Liver (tissue), 8 donors: ENCODE measurements at regions not wholly inside any gene's neighbourhood (a gene's known extent, or its start where the extent isn't known, plus 50 kb on each side); places are given as distances from the start of the nearest gene placed in this dataset.

ENCODE experiments used
- DNase-seq: peaks from one replicate; pipeline ENCODE4 v3.0.0-alpha.2; 2017; ENCODE audit warnings: low spot score
- H3K27ac ChIP-seq, 2 donors: one replicate each; pipeline ENCODE4 v1.7.0; 2013; ENCODE audit warnings: inconsistent platforms in 2 of 2, low read length in 2 of 2, control low read depth in 1 of 2, low read depth in 1 of 2, mild to moderate bottlenecking in 1 of 2
- H3K27me3 ChIP-seq, 4 donors: one replicate each; pipeline versions ENCODE4 v1.6.1 to v1.7.0; 2013; ENCODE audit warnings: low read length in 3 of 4, inconsistent platforms in 1 of 4, mild to moderate bottlenecking in 1 of 4, moderate library complexity in 1 of 4; ENCODE audit not compliant: control insufficient read depth in 4 of 4, insufficient read depth in 4 of 4
- H3K36me3 ChIP-seq, 4 donors: one replicate each; pipeline versions ENCODE4 v1.6.1 to v1.7.0; 2013; ENCODE audit warnings: low read length in 3 of 4, mild to moderate bottlenecking in 3 of 4, low read depth in 1 of 4, moderate library complexity in 1 of 4; ENCODE audit not compliant: control insufficient read depth in 4 of 4, insufficient read depth in 3 of 4
- H3K4me1 ChIP-seq, 4 donors: one replicate each; pipeline versions ENCODE4 v1.6.1 to v1.7.0; 2013; ENCODE audit warnings: low read length in 3 of 4, mild to moderate bottlenecking in 3 of 4, moderate library complexity in 1 of 4; ENCODE audit not compliant: control insufficient read depth in 4 of 4, insufficient read depth in 4 of 4
- H3K4me3 ChIP-seq, 3 donors: one replicate each; pipeline versions ENCODE4 v1.6.1 to v1.7.0; 2013; ENCODE audit warnings: low read length in 3 of 3, control low read depth in 1 of 3, low read depth in 1 of 3, mild to moderate bottlenecking in 1 of 3
- H3K9ac ChIP-seq, 2 donors: one replicate each; pipeline ENCODE4 v1.7.0; 2013; ENCODE audit warnings: low read length in 2 of 2, mild to moderate bottlenecking in 2 of 2, moderate library complexity in 2 of 2, control low read depth in 1 of 2, low read depth in 1 of 2
- H3K9me3 ChIP-seq, 4 donors: one replicate each; pipeline versions ENCODE4 v1.6.1 to v1.7.0; 2013; ENCODE audit warnings: low read length in 3 of 4; ENCODE audit not compliant: control insufficient read depth in 4 of 4
- ATF3 ChIP-seq: IDR thresholded peaks from 2 replicates; pipeline ENCODE4 v1.6.1; 2016; ENCODE audit warnings: antibody characterized with exemption
- CTCF ChIP-seq: fragments of 150-350 bp; IDR thresholded peaks from 2 replicates; pipeline ENCODE4 v1.5.1; 2017; ENCODE audit warnings: improper control_type of control experiment, low read depth, low read length; ENCODE audit not compliant: missing input control
- EGR1 ChIP-seq, 2 donors: IDR thresholded peaks; 2 replicates each; pipeline ENCODE4 v1.6.1; 2016 to 2018; ENCODE audit warnings: antibody characterized with exemption in 2 of 2, low read depth in 2 of 2
- FOXA1 ChIP-seq: IDR thresholded peaks from 2 replicates; pipeline ENCODE4 v1.6.1; 2016; ENCODE audit warnings: antibody characterized with exemption
- FOXA2 ChIP-seq: IDR thresholded peaks from 2 replicates; pipeline ENCODE4 v1.6.1; 2016; ENCODE audit warnings: antibody characterized with exemption
- GABPA ChIP-seq, 2 donors: IDR thresholded peaks in 1 of 2; conservative IDR thresholded peaks in 1 of 2; 2 replicates each; pipeline ENCODE4 v1.6.1; 2016; ENCODE audit warnings: antibody characterized with exemption in 2 of 2, mild to moderate bottlenecking in 1 of 2, moderate library complexity in 1 of 2
- HNF4A ChIP-seq, 2 donors: conservative IDR thresholded peaks; 2 replicates each; pipeline ENCODE4 v1.6.1; 2016; ENCODE audit warnings: antibody characterized with exemption in 2 of 2, mild to moderate bottlenecking in 2 of 2
- HNF4G ChIP-seq: IDR thresholded peaks from 2 replicates; pipeline ENCODE4 v1.6.1; 2016; ENCODE audit warnings: antibody characterized with exemption
- JUND ChIP-seq, 2 donors: IDR thresholded peaks; 2 replicates each; pipeline ENCODE4 v1.6.1; 2016; ENCODE audit warnings: antibody characterized with exemption in 2 of 2
- NR2F2 ChIP-seq: IDR thresholded peaks from 2 replicates; pipeline ENCODE4 v1.6.1; 2016; ENCODE audit warnings: antibody characterized with exemption
- RAD21 ChIP-seq, 2 donors: IDR thresholded peaks; 2 replicates each; pipeline ENCODE4 v1.6.1; 2016; ENCODE audit warnings: antibody characterized with exemption in 2 of 2, mild to moderate bottlenecking in 2 of 2
- RXRA ChIP-seq, 2 donors: IDR thresholded peaks; 2 replicates each; pipeline ENCODE4 v1.6.1; 2017 to 2018; ENCODE audit warnings: antibody characterized with exemption in 2 of 2, mild to moderate bottlenecking in 1 of 2
- SP1 ChIP-seq: IDR thresholded peaks from 2 replicates; pipeline ENCODE4 v1.6.1; 2018; ENCODE audit warnings: antibody characterized with exemption, mild to moderate bottlenecking
- TAF1 ChIP-seq: conservative IDR thresholded peaks from 2 replicates; pipeline ENCODE4 v1.6.1; 2016; ENCODE audit warnings: antibody characterized with exemption, mild to moderate bottlenecking
- YY1 ChIP-seq: IDR thresholded peaks from 2 replicates; pipeline ENCODE4 v1.6.1; 2016; ENCODE audit warnings: antibody characterized with exemption, mild to moderate bottlenecking
- WGBS: extraction: QIAGEN DNeasy Blood & Tissue Kit; methylation state at CpG from one replicate; pipeline ENCODE4 v1.1.7; 2013; 5-methylcytosine and 5-hydroxymethylcytosine counted together
- TF ChIP-seq, protein P1 (sequence below): IDR thresholded peaks from 2 replicates; pipeline ENCODE4 v1.6.1; 2016; ENCODE audit warnings: antibody characterized with exemption
- TF ChIP-seq, protein P2 (sequence below): IDR thresholded peaks from 2 replicates; pipeline ENCODE4 v1.6.1; 2016; ENCODE audit warnings: antibody characterized with exemption, mild to moderate bottlenecking
- TF ChIP-seq, protein P3 (sequence below): IDR thresholded peaks from 2 replicates; pipeline ENCODE4 v1.6.1; 2016; ENCODE audit warnings: antibody characterized with exemption
- donor health status: healthy.
- donor health status: healthy.
- donor health status: healthy.
- donor health status: healthy.
- donor health status: healthy.

DNA sequence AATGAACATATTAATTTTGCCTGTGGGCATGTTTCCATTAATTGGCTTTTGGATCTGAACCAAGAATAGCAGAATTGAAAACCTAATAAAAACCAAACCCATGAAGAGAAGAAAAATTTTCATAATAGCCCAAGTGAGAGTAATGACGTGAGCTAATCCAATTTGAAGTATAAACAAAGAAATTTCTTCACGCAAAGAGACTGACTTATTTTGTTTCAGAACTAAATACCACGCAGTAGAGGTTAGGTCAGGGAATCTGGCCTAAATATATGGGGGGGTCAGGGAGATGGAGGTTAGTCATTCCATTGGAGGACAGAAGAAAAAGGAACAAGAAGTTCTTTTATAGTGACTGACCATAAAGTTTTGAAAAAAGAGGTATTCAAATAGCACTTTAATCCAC lies 94.1 kb upstream of the CYP1B1 start:
- Histone ChIP-seq H3K27ac (no peak overlapping the region), H3K27me3 (no peaks in the 10 kb centered on the region), H3K36me3 (no peaks in the 10 kb centered on the region), H3K4me3 (no peak overlapping the region), H3K4me1 (peaks cover 3 to 42% (median 28%) of the 10 kb centered on the region in 4 donors), H3K9ac (no peak overlapping the region), H3K9me3 (no peaks in the 10 kb centered on the region)
- no peak for DNase-seq
- no peak for TF ChIP-seq FOXA2
- no peak for TF ChIP-seq JUND (IDR thresholded peaks at IDR 0.05)
- no peak for TF ChIP-seq FOXA1
- TF ChIP-seq HNF4G = no peak
- no peak for TF ChIP-seq CTCF
- TF ChIP-seq SP1 = no peak
- no peak for TF ChIP-seq HNF4A (conservative IDR thresholded peaks at IDR 0.05)
- no peak for TF ChIP-seq GABPA (IDR thresholded peaks at IDR 0.05 in 1 of 2, conservative IDR thresholded peaks at IDR 0.05 in 1 of 2)
- TF ChIP-seq ATF3 = no peak
- TF ChIP-seq, protein P1, sequence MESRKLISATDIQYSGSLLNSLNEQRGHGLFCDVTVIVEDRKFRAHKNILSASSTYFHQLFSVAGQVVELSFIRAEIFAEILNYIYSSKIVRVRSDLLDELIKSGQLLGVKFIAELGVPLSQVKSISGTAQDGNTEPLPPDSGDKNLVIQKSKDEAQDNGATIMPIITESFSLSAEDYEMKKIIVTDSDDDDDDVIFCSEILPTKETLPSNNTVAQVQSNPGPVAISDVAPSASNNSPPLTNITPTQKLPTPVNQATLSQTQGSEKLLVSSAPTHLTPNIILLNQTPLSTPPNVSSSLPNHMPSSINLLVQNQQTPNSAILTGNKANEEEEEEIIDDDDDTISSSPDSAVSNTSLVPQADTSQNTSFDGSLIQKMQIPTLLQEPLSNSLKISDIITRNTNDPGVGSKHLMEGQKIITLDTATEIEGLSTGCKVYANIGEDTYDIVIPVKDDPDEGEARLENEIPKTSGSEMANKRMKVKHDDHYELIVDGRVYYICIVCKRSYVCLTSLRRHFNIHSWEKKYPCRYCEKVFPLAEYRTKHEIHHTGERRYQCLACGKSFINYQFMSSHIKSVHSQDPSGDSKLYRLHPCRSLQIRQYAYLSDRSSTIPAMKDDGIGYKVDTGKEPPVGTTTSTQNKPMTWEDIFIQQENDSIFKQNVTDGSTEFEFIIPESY = no peak
- no peak for TF ChIP-seq TAF1
- no peak for TF ChIP-seq EGR1 (IDR thresholded peaks at IDR 0.05; ENCODE audit: low read depth in 2 of 2)
- TF ChIP-seq RXRA (IDR thresholded peaks at IDR 0.05) = no peak
- TF ChIP-seq YY1 = no peak
- no peak for TF ChIP-seq NR2F2
- TF ChIP-seq, protein P2, sequence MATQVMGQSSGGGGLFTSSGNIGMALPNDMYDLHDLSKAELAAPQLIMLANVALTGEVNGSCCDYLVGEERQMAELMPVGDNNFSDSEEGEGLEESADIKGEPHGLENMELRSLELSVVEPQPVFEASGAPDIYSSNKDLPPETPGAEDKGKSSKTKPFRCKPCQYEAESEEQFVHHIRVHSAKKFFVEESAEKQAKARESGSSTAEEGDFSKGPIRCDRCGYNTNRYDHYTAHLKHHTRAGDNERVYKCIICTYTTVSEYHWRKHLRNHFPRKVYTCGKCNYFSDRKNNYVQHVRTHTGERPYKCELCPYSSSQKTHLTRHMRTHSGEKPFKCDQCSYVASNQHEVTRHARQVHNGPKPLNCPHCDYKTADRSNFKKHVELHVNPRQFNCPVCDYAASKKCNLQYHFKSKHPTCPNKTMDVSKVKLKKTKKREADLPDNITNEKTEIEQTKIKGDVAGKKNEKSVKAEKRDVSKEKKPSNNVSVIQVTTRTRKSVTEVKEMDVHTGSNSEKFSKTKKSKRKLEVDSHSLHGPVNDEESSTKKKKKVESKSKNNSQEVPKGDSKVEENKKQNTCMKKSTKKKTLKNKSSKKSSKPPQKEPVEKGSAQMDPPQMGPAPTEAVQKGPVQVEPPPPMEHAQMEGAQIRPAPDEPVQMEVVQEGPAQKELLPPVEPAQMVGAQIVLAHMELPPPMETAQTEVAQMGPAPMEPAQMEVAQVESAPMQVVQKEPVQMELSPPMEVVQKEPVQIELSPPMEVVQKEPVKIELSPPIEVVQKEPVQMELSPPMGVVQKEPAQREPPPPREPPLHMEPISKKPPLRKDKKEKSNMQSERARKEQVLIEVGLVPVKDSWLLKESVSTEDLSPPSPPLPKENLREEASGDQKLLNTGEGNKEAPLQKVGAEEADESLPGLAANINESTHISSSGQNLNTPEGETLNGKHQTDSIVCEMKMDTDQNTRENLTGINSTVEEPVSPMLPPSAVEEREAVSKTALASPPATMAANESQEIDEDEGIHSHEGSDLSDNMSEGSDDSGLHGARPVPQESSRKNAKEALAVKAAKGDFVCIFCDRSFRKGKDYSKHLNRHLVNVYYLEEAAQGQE = no peak
- no peak for TF ChIP-seq RAD21 (IDR thresholded peaks at IDR 0.05)
- TF ChIP-seq, protein P3, sequence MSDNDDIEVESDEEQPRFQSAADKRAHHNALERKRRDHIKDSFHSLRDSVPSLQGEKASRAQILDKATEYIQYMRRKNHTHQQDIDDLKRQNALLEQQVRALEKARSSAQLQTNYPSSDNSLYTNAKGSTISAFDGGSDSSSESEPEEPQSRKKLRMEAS = no peak
- 89% methylated on average over 3 of the region's 3 CpGs for WGBS
